ENCODE measurements at regions not wholly inside any gene's neighbourhood (a gene's known extent, or its start where the extent isn't known, plus 50 kb on each side); places are given as distances from the start of the nearest gene placed in this dataset.

- Histone ChIP-seq H3F3A (ENCODE audit: insufficient read depth) (no peaks in the 10 kb centered on the region), H3K4me3 (no peak overlapping the region), H3K9me3 (ENCODE audit: low read depth) (no peaks in the 10 kb centered on the region), H3K9ac (no peak overlapping the region), H4K20me1 (ENCODE audit: insufficient read depth) (no peaks in the 10 kb centered on the region), H3K79me2 (ENCODE audit: insufficient read depth) (no peaks in the 10 kb centered on the region), H3K4me1 (ENCODE audit: insufficient read depth) (no peaks in the 10 kb centered on the region), H3K9me2 (ENCODE audit: insufficient read depth) (no peaks in the 10 kb centered on the region), H3K27ac (no peak overlapping the region), H2AFZ (no peak overlapping the region), H3K36me3 (ENCODE audit: low read depth) (no peaks in the 10 kb centered on the region), H3K4me2 (ENCODE audit: unreplicated experiment) (no peak overlapping the region), H3K27me3 (replicated peaks; ENCODE audit: insufficient read depth) (peaks cover 21% of the 10 kb centered on the region)
- no peak for TF ChIP-seq EZH2 (IDR thresholded peaks at IDR 0.05; ENCODE audit: insufficient read depth, poor library complexity, severe bottlenecking)
- TF ChIP-seq EZH2phosphoT487 (IDR thresholded peaks at IDR 0.05; ENCODE audit: insufficient read depth, low read depth) = no peak
- WGBS, 2 experiments (ENCODE audit: low coverage in 1 of 2, low lambda C conversion rate in 2 of 2, missing lambda C conversion rate in 2 of 2) = 39 to 65% methylated on average over 1 of the region's 1 CpG
- no peak for DNase-seq
- in situ Hi-C loops (cut with MboI) = no loop called here
Measured at GRCh38 chr5:38045446-38045845, 205.6 kb upstream of the GDNF start.

- no peak overlapping the region for H3K27ac ChIP-seq
- no peak overlapping the region for H3K9ac ChIP-seq
- H3K9me2 ChIP-seq (ENCODE audit: insufficient read depth) = no peaks in the 10 kb centered on the region
- H3K4me2 ChIP-seq (ENCODE audit: unreplicated experiment) = no peak overlapping the region
- no peak for DNase-seq
- in situ Hi-C loops (cut with MboI) = no loop called here
- H3F3A ChIP-seq (ENCODE audit: insufficient read depth) = no peaks in the 10 kb centered on the region
- no peak overlapping the region for H3K4me3 ChIP-seq
- H3K9me3 ChIP-seq (ENCODE audit: low read depth) = no peaks in the 10 kb centered on the region
- no peak for TF ChIP-seq EZH2 (IDR thresholded peaks at IDR 0.05; ENCODE audit: insufficient read depth, poor library complexity, severe bottlenecking)
- no peak for TF ChIP-seq EZH2phosphoT487 (IDR thresholded peaks at IDR 0.05; ENCODE audit: insufficient read depth, low read depth)
- WGBS, 2 experiments (ENCODE audit: low coverage in 1 of 2, low lambda C conversion rate in 2 of 2, missing lambda C conversion rate in 2 of 2) = 44 to 46% methylated on average over 3 of the region's 3 CpGs
- no peak overlapping the region for H2AFZ ChIP-seq
- no peaks in the 10 kb centered on the region for H4K20me1 ChIP-seq (ENCODE audit: insufficient read depth)
- H3K27me3 ChIP-seq (replicated peaks; ENCODE audit: insufficient read depth) = peaks cover 21% of the 10 kb centered on the region
- no peaks in the 10 kb centered on the region for H3K36me3 ChIP-seq (ENCODE audit: low read depth)
- H3K79me2 ChIP-seq (ENCODE audit: insufficient read depth) = no peaks in the 10 kb centered on the region
- no peaks in the 10 kb centered on the region for H3K4me1 ChIP-seq (ENCODE audit: insufficient read depth)
Measured at GRCh38 chr5:38039826-38040225, 200.0 kb upstream of the GDNF start.

GRCh38 chr5:38039091-38039490 lies 199.2 kb upstream of the GDNF start:
- Histone ChIP-seq H3K9me2 (ENCODE audit: insufficient read depth) (no peaks in the 10 kb centered on the region), H3K4me3 (no peak overlapping the region), H4K20me1 (ENCODE audit: insufficient read depth) (no peaks in the 10 kb centered on the region), H3K4me2 (ENCODE audit: unreplicated experiment) (no peak overlapping the region), H3K4me1 (ENCODE audit: insufficient read depth) (no peaks in the 10 kb centered on the region), H3K9me3 (ENCODE audit: low read depth) (no peaks in the 10 kb centered on the region), H3K79me2 (ENCODE audit: insufficient read depth) (no peaks in the 10 kb centered on the region), H3K27me3 (replicated peaks; ENCODE audit: insufficient read depth) (peaks cover 21% of the 10 kb centered on the region), H3K9ac (no peak overlapping the region), H3F3A (ENCODE audit: insufficient read depth) (no peaks in the 10 kb centered on the region), H3K36me3 (ENCODE audit: low read depth) (no peaks in the 10 kb centered on the region), H3K27ac (no peak overlapping the region), H2AFZ (no peak overlapping the region)
- in situ Hi-C loops (cut with MboI) = no loop called here
- 31% methylated on average over 2 of the region's 2 CpGs for WGBS, 2 experiments (ENCODE audit: low coverage in 1 of 2, low lambda C conversion rate in 2 of 2, missing lambda C conversion rate in 2 of 2)
- no peak for DNase-seq
- no peak for TF ChIP-seq EZH2phosphoT487 (IDR thresholded peaks at IDR 0.05; ENCODE audit: insufficient read depth, low read depth)
- no peak for TF ChIP-seq EZH2 (IDR thresholded peaks at IDR 0.05; ENCODE audit: insufficient read depth, poor library complexity, severe bottlenecking)

GRCh38 chr5:38036765-38037164 lies 196.9 kb upstream of the GDNF start:
- no peak for TF ChIP-seq EZH2 (IDR thresholded peaks at IDR 0.05; ENCODE audit: insufficient read depth, poor library complexity, severe bottlenecking)
- no peak for TF ChIP-seq EZH2phosphoT487 (IDR thresholded peaks at IDR 0.05; ENCODE audit: insufficient read depth, low read depth)
- Histone ChIP-seq H4K20me1 (ENCODE audit: insufficient read depth) (no peaks in the 10 kb centered on the region), H3K4me3 (no peak overlapping the region), H3K9me3 (ENCODE audit: low read depth) (no peaks in the 10 kb centered on the region), H3K4me2 (ENCODE audit: unreplicated experiment) (no peak overlapping the region), H3F3A (ENCODE audit: insufficient read depth) (no peaks in the 10 kb centered on the region), H3K9ac (no peak overlapping the region), H3K27ac (no peak overlapping the region), H3K79me2 (ENCODE audit: insufficient read depth) (no peaks in the 10 kb centered on the region), H2AFZ (no peak overlapping the region), H3K36me3 (ENCODE audit: low read depth) (no peaks in the 10 kb centered on the region), H3K4me1 (ENCODE audit: insufficient read depth) (no peaks in the 10 kb centered on the region), H3K9me2 (ENCODE audit: insufficient read depth) (no peaks in the 10 kb centered on the region), H3K27me3 (replicated peaks; ENCODE audit: insufficient read depth) (peaks cover 9% of the 10 kb centered on the region)
- in situ Hi-C loops (cut with MboI) = no loop called here
- WGBS, 2 experiments (ENCODE audit: low coverage in 1 of 2, low lambda C conversion rate in 2 of 2, missing lambda C conversion rate in 2 of 2) = 34 to 39% methylated on average over 4 of the region's 4 CpGs
- no peak for DNase-seq

GRCh38 chr5:38032149-38032548 lies 192.3 kb upstream of the GDNF start:
- H3K9ac ChIP-seq = no peak overlapping the region
- in situ Hi-C loops (cut with MboI) = no loop called here
- no peaks in the 10 kb centered on the region for H3K4me1 ChIP-seq (ENCODE audit: insufficient read depth)
- peaks cover 16% of the 10 kb centered on the region for H3K27me3 ChIP-seq (replicated peaks; ENCODE audit: insufficient read depth)
- H3K27ac ChIP-seq = no peak overlapping the region
- no peak for DNase-seq
- H4K20me1 ChIP-seq (ENCODE audit: insufficient read depth) = no peaks in the 10 kb centered on the region
- no peaks in the 10 kb centered on the region for H3K36me3 ChIP-seq (ENCODE audit: low read depth)
- no peaks in the 10 kb centered on the region for H3K9me2 ChIP-seq (ENCODE audit: insufficient read depth)
- no peak overlapping the region for H2AFZ ChIP-seq
- 35 to 50% methylated on average over 1 of the region's 1 CpG for WGBS, 2 experiments (ENCODE audit: low coverage in 1 of 2, low lambda C conversion rate in 2 of 2, missing lambda C conversion rate in 2 of 2)
- no peaks in the 10 kb centered on the region for H3F3A ChIP-seq (ENCODE audit: insufficient read depth)
- H3K4me2 ChIP-seq (ENCODE audit: unreplicated experiment) = no peak overlapping the region
- H3K4me3 ChIP-seq = no peak overlapping the region
- no peaks in the 10 kb centered on the region for H3K79me2 ChIP-seq (ENCODE audit: insufficient read depth)
- no peak for TF ChIP-seq EZH2 (IDR thresholded peaks at IDR 0.05; ENCODE audit: insufficient read depth, poor library complexity, severe bottlenecking)
- H3K9me3 ChIP-seq (ENCODE audit: low read depth) = no peaks in the 10 kb centered on the region

Measured in GM23248 (cell line).